Islet precursor cell (in vitro differentiated cells): ENCODE measurements at regions not wholly inside any gene's neighbourhood (a gene's known extent, or its start where the extent isn't known, plus 50 kb on each side); places are given as distances from the start of the nearest gene placed in this dataset.

Experiments
- DNase-seq: peaks from one replicate; pipeline ENCODE4 v3.0.0-alpha.2; 2018

DNA sequence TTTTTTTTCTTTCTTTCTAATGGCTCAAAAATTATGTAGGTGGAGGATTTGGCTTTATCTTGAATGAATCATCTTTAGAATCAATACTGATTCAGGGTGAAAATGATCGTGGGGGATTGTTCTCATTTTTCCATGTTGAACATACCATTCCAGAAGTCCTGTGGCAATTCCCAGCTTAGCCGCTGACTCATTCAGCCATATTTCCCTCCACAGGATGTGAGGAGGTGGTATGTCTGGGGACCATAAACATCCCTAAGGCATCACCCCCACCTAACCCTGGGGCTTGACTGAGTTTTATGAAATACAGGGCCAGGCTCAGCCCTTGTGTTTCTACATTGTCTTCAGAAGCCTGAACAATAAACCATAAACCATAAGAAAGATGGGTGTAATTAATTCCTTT is 92.7 kb upstream of the FN1 start:
- DNase-seq = peak; percentile 80

DNA sequence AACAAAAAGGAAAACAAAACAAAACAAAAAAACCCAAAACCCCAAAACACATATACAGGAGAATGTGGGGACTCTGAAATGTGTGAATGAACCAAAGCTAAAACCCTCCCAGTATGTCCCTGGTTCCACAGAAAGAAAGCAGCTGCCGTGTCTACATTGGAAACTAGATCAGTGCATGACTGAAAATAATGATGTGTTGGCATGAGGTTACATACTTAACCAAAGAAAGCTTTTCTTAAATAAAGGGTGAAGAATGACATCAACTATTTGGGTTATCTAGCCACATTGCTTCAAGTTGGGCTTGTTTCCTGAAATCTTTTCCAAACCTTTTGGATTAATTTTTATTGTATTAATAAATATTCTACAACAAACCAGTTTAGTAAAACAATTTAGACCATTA is 91.9 kb upstream of the FN1 start:
- DNase-seq = no peak

- no peak for DNase-seq
Observed at GRCh38 chr2:215526341-215526740, 90.5 kb upstream of the FN1 start.

GRCh38 chr2:215522237-215522636 is 86.4 kb upstream of the FN1 start:
- no peak for DNase-seq

- DNase-seq = no peak
Observed at GRCh38 chr2:215521031-215521430, 85.2 kb upstream of the FN1 start.

- no peak for DNase-seq
Observed at GRCh38 chr2:215517391-215517790, 81.5 kb upstream of the FN1 start.

GRCh38 chr2:215514516-215514915 is 78.6 kb upstream of the FN1 start:
- no peak for DNase-seq

GRCh38 chr2:215511454-215512346 is 75.8 kb upstream of the FN1 start:
- no peak for DNase-seq

- DNase-seq = no peak
Observed at GRCh38 chr2:215507836-215508235, 72.0 kb upstream of the FN1 start.

DNA sequence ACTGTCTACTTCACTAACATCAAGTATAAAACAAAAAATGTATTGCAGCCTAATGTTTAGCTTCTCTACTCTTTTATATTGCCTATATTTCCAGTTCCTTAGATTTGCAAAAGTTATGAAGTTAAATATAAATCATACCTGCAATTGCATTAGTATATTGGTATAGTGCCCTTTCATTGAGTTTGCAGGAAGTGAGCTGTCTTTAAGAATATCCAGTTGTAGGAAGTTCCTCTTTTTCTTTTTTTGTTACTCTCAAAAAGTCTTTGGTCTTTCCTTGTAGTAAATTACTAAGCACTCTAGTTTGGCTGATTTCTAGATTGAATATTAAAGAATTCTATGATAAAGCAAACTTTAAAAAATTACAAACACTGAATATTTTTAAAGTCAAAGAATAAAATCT is 71.3 kb upstream of the FN1 start:
- no peak for DNase-seq

DNA sequence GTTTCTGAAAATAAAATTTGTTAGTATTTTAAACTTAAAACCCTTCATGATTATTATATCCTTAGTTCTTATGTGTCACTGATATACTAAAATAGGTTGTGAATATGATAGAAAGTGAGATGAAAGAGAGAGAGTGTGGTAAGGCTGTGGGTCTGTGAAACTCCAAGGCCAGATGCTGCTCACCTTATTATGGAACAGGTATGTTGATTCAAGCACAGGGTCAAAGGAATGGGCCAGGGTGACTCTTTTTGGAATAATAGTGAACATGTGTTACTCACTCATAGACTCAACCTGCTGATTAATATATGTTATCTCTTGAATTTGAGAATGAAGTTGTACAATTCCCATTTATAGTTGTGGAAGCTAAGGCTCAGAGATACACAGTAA is 70.7 kb upstream of the FN1 start:
- DNase-seq = no peak

GRCh38 chr2:215505044-215505786 is 69.3 kb upstream of the FN1 start:
- no peak for DNase-seq

DNA sequence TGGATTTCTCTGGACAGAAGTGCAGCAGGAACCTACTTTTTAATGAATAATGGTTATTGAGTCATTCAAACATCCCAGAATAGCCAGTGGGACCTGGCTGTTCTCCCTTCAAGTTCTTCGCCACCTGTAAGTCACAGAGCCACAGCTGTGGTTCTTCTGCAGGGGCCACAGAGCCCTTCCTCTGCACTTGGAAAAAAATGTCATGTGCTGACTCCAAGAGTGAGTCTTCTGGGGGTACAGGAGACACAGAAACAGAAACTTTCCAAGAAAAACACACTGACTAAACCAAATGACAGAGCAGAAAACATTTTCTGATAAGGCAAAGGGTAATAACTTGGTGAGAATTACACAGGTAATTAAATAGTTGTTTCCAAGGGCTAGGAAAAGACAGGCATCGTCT is 68.7 kb upstream of the FN1 start:
- DNase-seq = no peak

- DNase-seq = no peak
Observed at GRCh38 chr2:215503381-215503780, 67.5 kb upstream of the FN1 start.

- DNase-seq = no peak
Observed at GRCh38 chr2:215500466-215500865, 64.6 kb upstream of the FN1 start.

DNA sequence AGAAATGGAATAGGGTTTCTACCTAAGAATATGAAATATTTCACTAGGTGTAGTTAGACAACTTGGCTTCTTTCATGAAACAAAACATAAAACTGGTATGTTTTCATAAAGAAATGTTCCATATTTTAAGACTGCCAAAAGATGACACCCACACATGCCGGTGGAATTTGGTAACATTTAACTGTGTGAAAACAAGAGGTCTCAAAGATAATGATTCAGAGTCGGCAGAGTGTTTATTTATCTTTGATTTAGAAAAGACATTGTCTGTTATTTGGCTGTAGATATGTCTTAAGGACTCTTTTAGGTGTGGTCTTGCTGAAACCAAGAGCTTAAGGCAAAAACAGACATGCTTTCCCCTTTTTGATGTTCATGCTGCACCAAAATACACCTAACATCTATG is 63.5 kb upstream of the FN1 start:
- no peak for DNase-seq

DNA sequence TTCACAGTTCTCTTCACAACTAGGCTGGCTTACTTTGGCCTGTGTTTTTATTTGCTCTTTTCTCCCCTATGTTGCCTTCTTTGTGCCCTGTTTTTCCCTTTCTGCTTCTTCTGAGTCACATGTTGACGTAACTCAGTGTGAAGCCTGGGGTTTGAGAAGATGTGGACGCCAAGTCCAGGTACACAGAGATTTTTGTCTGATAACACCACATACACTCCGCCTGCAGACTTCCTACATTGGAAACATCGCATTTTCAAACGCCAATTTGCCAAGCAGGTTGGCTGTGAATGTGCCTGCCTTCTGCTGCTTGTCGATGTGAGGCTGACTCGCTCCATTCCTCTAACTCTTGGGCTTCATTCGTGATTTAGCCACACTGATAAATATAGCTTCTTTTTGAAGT is 62.6 kb upstream of the FN1 start:
- DNase-seq = peak; percentile 68

GRCh38 chr2:215493376-215493775 is 57.5 kb upstream of the FN1 start:
- DNase-seq = no peak

DNA sequence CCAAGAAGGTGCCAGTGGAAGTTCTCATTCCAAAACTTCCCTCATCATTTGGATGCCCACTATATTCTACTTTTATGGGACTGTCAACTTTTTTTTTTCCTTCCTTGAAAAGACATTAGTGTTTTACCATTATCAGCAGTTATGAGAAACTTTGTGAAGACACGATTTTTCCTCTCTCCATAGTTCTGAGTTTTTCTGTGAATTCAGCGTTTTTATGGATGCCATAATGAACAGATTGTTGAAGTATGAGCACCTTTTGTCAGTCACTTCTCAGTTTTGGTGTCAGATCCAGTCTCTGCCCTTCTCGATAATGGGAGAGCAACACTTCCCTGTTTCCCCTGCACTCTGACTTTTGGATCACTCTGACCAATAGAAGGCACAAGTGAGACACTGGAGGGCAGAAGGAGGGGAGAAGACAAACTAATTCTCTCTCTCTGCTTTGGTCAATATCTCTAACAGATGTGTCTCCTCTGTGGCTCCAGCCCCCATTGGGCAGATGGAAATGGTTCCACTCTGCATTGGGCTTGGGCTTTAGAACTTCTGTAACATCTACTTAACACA is 53.5 kb upstream of the FN1 start:
- DNase-seq = no peak

DNA sequence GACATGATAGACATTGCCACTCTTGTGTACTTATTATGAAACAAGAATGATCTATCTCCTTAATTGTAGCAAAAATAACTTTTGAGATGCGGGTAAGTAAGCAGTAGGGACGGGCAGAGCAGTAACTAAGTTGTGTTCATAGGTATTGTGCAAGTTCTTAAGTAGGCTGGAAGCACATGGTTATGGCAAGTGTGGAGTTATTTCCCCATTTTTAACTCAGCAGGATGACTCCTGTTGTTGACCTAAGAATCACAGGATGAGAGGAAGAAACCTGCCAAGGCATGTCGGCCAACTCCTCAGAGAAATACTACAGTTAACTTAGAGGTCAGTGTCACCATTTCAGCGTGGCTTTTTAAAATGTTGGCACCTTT is 51.1 kb upstream of the FN1 start:
- DNase-seq = no peak

DNA sequence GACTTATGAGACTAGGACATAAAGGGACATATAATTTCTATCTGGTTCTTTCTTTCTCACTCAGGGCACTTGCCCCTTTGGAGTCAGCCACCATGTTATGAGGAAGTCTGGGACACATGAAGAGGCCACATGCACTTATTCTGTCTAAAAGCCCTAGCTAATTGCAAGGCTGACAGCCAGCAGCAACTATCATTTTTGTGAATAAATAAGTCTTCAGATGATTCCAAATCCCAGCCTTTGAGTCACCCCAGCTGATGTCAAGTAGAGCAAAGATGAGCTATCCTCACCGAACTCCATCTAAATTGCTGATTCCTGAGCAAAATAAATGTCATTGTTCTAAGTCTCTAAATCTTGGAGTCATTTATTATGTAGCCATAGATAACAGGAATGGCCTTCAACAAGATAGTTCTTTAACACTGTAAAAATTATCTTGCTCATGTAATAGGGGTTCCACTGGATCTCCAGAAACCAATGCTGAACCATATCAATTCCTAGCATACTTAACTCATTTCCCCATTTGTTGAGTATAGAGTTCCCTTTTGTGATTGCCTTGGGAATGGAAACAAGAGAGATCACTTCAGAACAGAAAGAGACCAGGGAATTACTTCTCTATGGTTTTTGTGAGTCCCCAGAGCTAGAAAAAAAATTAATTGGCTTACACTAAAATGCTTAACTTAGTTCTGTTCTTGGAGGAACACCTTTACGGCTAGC is 50.6 kb upstream of the FN1 start:
- DNase-seq = no peak
